Spleen (tissue), 11 donors: ENCODE measurements at regions not wholly inside any gene's neighbourhood (a gene's known extent, or its start where the extent isn't known, plus 50 kb on each side); places are given as distances from the start of the nearest gene placed in this dataset.

Source experiments
- DNase-seq: peaks from one replicate; pipeline ENCODE4 v3.0.0-alpha.2; 2020
- H3K27ac ChIP-seq, 8 donors: fragments of 200-600 bp; sonication (generic) in 7 of 8; 1 replicate in 4 of 8; 2 replicates in 4 of 8; pipeline versions ENCODE4 v1.5.0 to v1.8.0; 2016 to 2021; ENCODE audit warnings: inconsistent platforms in 4 of 8, mild to moderate bottlenecking in 4 of 8, moderate library complexity in 1 of 8
- H3K27me3 ChIP-seq, 7 donors: fragments of 200-600 bp; sonication (generic) in 6 of 7; replicated peaks in 1 of 7; 1 replicate in 4 of 7; 2 replicates in 3 of 7; pipeline versions ENCODE4 v1.5.0 to v1.8.0; 2016 to 2021; ENCODE audit warnings: inconsistent platforms in 3 of 7, mild to moderate bottlenecking in 1 of 7
- H3K36me3 ChIP-seq, 6 donors: fragments of 200-600 bp; sonication (generic) in 5 of 6; 1 replicate in 4 of 6; 2 replicates in 2 of 6; pipeline versions ENCODE4 v1.5.0 to v1.8.0; 2016 to 2021; ENCODE audit warnings: inconsistent platforms in 2 of 6
- H3K4me1 ChIP-seq, 6 donors: fragments of 200-600 bp; sonication (generic) in 5 of 6; 1 replicate in 3 of 6; 2 replicates in 3 of 6; pipeline versions ENCODE4 v1.5.0 to v1.8.0; 2016 to 2021; ENCODE audit warnings: inconsistent platforms in 3 of 6
- H3K4me3 ChIP-seq, 8 donors: fragments of 200-600 bp; sonication (generic) in 7 of 8; 1 replicate in 4 of 8; 2 replicates in 4 of 8; pipeline versions ENCODE4 v1.5.0 to v1.8.0; 2016 to 2021; ENCODE audit warnings: inconsistent platforms in 4 of 8, mild to moderate bottlenecking in 4 of 8, moderate library complexity in 2 of 8
- H3K9me3 ChIP-seq, 8 donors: fragments of 200-600 bp; sonication (generic) in 7 of 8; 1 replicate in 4 of 8; 2 replicates in 4 of 8; pipeline versions ENCODE4 v1.5.0 to v1.8.0; 2016 to 2021; ENCODE audit warnings: inconsistent platforms in 4 of 8
- CTCF ChIP-seq, 11 experiments: fragments of 200-600 bp in 7 of 11; fragments of 450-650 bp in 4 of 11; sonication (generic) in 4 of 11; IDR thresholded peaks in 8 of 11; conservative IDR thresholded peaks in 3 of 11; 1 replicate in 7 of 11; 2 replicates in 4 of 11; pipeline versions ENCODE4 v1.4.0 to v1.8.0; 2016 to 2021; ENCODE audit warnings: antibody characterized with exemption in 11 of 11, inconsistent platforms in 4 of 11, mild to moderate bottlenecking in 1 of 11
- POLR2A ChIP-seq, 3 donors: fragments of 450-650 bp; IDR thresholded peaks; one replicate each; pipeline ENCODE4 v1.5.1; 2017; ENCODE audit warnings: antibody characterized with exemption in 3 of 3, mild to moderate bottlenecking in 1 of 3
- POLR2AphosphoS5 ChIP-seq, 3 donors: sonication (generic); formaldehyde crosslinking; IDR thresholded peaks; one replicate each; pipeline ENCODE4 v1.5.1; 2017; ENCODE audit warnings: antibody characterized with exemption in 3 of 3
- WGBS, 5 donors: extraction: QIAGEN DNeasy Blood & Tissue Kit in 3 of 5; methylation state at CpG; one replicate each; pipeline versions ENCODE4 v1.1.5 to v1.1.7; 2013 to 2018; 5-methylcytosine and 5-hydroxymethylcytosine counted together
- intact Hi-C: fragments of 100-400 bp; cut with DNase I; formaldehyde crosslinking; loops from one replicate; pipeline ENCODE4 v1.15.0; 2023; ENCODE audit warnings: low total_unique reads
- donor health status: healthy with polysubstance abuse.
- donor health status: DM: no; HTN: no; CAD: no; lungs with moderate emphysema.
- donor health status: DM: no; HTN: no; CAD: no.
- donor health status: Bipolar disorder and iron deficiency.
- donor health status: healthy.
- donor health status: DM: no; HTN: no; CAD: no.
- donor health status: DM: yes; HTN: yes; CAD: no.

- no peak overlapping the region for H3K27ac ChIP-seq
- TF ChIP-seq CTCF (IDR thresholded peaks at IDR 0.05 in 8 of 11, conservative IDR thresholded peaks at IDR 0.05 in 3 of 11) (no peak), POLR2A (IDR thresholded peaks at IDR 0.05) (no peak), POLR2AphosphoS5 (IDR thresholded peaks at IDR 0.05) (no peak)
- no peak overlapping the region for H3K4me3 ChIP-seq
- peaks cover 0 to 5% (median 0%) of the 10 kb centered on the region in 6 donors for H3K4me1 ChIP-seq
- intact Hi-C loops, result no loop called here
- H3K9me3 ChIP-seq, result no peaks in the 10 kb centered on the region
- H3K27me3 ChIP-seq, result peaks cover 0 to 4% (median 0%) of the 10 kb centered on the region in 7 donors
- no peak for DNase-seq
- 0 to 66% (median 42%) methylated on average over 1 of the region's 1 CpG for WGBS, 5 donors
- no peaks in the 10 kb centered on the region for H3K36me3 ChIP-seq
Measured at GRCh38 chr12:46959502-46959901, 119.9 kb upstream of the PCED1B start.

GRCh38 chr12:46960681-46961080 is 118.7 kb upstream of the PCED1B start:
- WGBS, 5 donors, result 85 to 93% (median 89%) methylated on average over 4 of the region's 4 CpGs
- no peak overlapping the region for H3K27ac ChIP-seq
- H3K9me3 ChIP-seq, result no peaks in the 10 kb centered on the region
- intact Hi-C loops, result no loop called here
- H3K4me3 ChIP-seq, result no peak overlapping the region
- TF ChIP-seq POLR2AphosphoS5 (IDR thresholded peaks at IDR 0.05), result no peak
- TF ChIP-seq CTCF (IDR thresholded peaks at IDR 0.05 in 8 of 11, conservative IDR thresholded peaks at IDR 0.05 in 3 of 11), result no peak
- no peak for TF ChIP-seq POLR2A (IDR thresholded peaks at IDR 0.05)
- no peak for DNase-seq
- peaks cover 0 to 4% (median 0%) of the 10 kb centered on the region in 7 donors for H3K27me3 ChIP-seq
- H3K36me3 ChIP-seq, result no peaks in the 10 kb centered on the region
- peaks cover 0 to 5% (median 0%) of the 10 kb centered on the region in 6 donors for H3K4me1 ChIP-seq

GRCh38 chr12:46963191-46963590 is 116.2 kb upstream of the PCED1B start:
- no peak overlapping the region for H3K27ac ChIP-seq
- no peak overlapping the region for H3K4me3 ChIP-seq
- no peaks in the 10 kb centered on the region for H3K9me3 ChIP-seq
- TF ChIP-seq CTCF (IDR thresholded peaks at IDR 0.05 in 8 of 11, conservative IDR thresholded peaks at IDR 0.05 in 3 of 11) (no peak), POLR2A (IDR thresholded peaks at IDR 0.05) (no peak), POLR2AphosphoS5 (IDR thresholded peaks at IDR 0.05) (no peak)
- H3K27me3 ChIP-seq, result peaks cover 0 to 4% (median 0%) of the 10 kb centered on the region in 7 donors
- no peaks in the 10 kb centered on the region for H3K36me3 ChIP-seq
- intact Hi-C loops, result no loop called here
- peaks cover 0 to 5% (median 0%) of the 10 kb centered on the region in 6 donors for H3K4me1 ChIP-seq
- 87 to 100% (median 96%) methylated on average over 1 of the region's 1 CpG for WGBS, 5 donors
- DNase-seq, result no peak

- DNase-seq, result no peak
- Histone ChIP-seq H3K36me3 (no peaks in the 10 kb centered on the region), H3K27me3 (peaks cover 0 to 4% (median 0%) of the 10 kb centered on the region in 7 donors), H3K27ac (no peak overlapping the region), H3K4me1 (peaks cover 0 to 5% (median 0%) of the 10 kb centered on the region in 6 donors), H3K9me3 (no peaks in the 10 kb centered on the region), H3K4me3 (no peak overlapping the region)
- WGBS, 5 donors, result 48 to 65% (median 57%) methylated on average over 14 of the region's 14 CpGs
- intact Hi-C loops, result no loop called here
- TF ChIP-seq POLR2AphosphoS5 (IDR thresholded peaks at IDR 0.05) (no peak), CTCF (IDR thresholded peaks at IDR 0.05 in 8 of 11, conservative IDR thresholded peaks at IDR 0.05 in 3 of 11) (no peak), POLR2A (IDR thresholded peaks at IDR 0.05) (no peak)
Measured at GRCh38 chr12:46963977-46964971, 115.1 kb upstream of the PCED1B start.
